HG02981 (cell line): ENCODE measurements at regions not wholly inside any gene's neighbourhood (a gene's known extent, or its start where the extent isn't known, plus 50 kb on each side); places are given as distances from the start of the nearest gene placed in this dataset.
"Not testable (repeated sequence)": the region's sequence is repeated elsewhere in the genome, so short reads cannot be mapped to it uniquely, and the experiment has no call there.

Experiments used
- ATAC-seq: cut with Tn5 transposase; IDR thresholded peaks from one replicate; pipeline ENCODE4 v1.9.1; 2021; ENCODE audit warnings: mild to moderate bottlenecking, moderate library complexity; ENCODE audit not compliant: unreplicated experiment

- ATAC-seq, result no peak
These were observed 83.9 kb upstream of the SLC39A10 start for GRCh38 chr2:195572895-195573683.

GRCh38 chr2:195570329-195570728 lies 86.7 kb upstream of the SLC39A10 start:
- ATAC-seq, result no peak

- ATAC-seq, result no peak
These were observed 87.8 kb upstream of the SLC39A10 start for GRCh38 chr2:195569255-195569654.

GRCh38 chr2:195564625-195565135 lies 92.3 kb upstream of the SLC39A10 start:
- ATAC-seq, result not testable (repeated sequence)

GRCh38 chr2:195563857-195564512 lies 93.0 kb upstream of the SLC39A10 start:
- no peak for ATAC-seq

- no peak for ATAC-seq
These were observed 94.2 kb upstream of the SLC39A10 start for GRCh38 chr2:195562570-195563566.

- peak; percentile 51 for ATAC-seq
These were observed 95.7 kb upstream of the SLC39A10 start for GRCh38 chr2:195561116-195561921.

GRCh38 chr2:195560209-195560895 lies 96.7 kb upstream of the SLC39A10 start:
- no peak for ATAC-seq

GRCh38 chr2:195559431-195559914 lies 97.6 kb upstream of the SLC39A10 start:
- ATAC-seq, result peak; percentile 84

- ATAC-seq, result no peak
These were observed 101.1 kb upstream of the SLC39A10 start for GRCh38 chr2:195555971-195556370.

- no peak for ATAC-seq
These were observed 104.4 kb upstream of the SLC39A10 start for GRCh38 chr2:195552581-195552980.

GRCh38 chr2:195548198-195548940 lies 108.7 kb upstream of the SLC39A10 start:
- ATAC-seq, result no peak

- ATAC-seq, result not testable (repeated sequence)
These were observed 109.7 kb upstream of the SLC39A10 start for GRCh38 chr2:195547268-195547840.

GRCh38 chr2:195545811-195546210 lies 111.2 kb upstream of the SLC39A10 start:
- no peak for ATAC-seq

- ATAC-seq, result peak; percentile 97
These were observed 112.8 kb upstream of the SLC39A10 start for GRCh38 chr2:195543902-195544894.

- ATAC-seq, result no peak
These were observed 114.0 kb upstream of the SLC39A10 start for GRCh38 chr2:195543063-195543462.

GRCh38 chr2:195542067-195542466 lies 115.0 kb upstream of the SLC39A10 start:
- ATAC-seq, result no peak
